ENCODE measurements at regions not wholly inside any gene's neighbourhood (a gene's known extent, or its start where the extent isn't known, plus 50 kb on each side); places are given as distances from the start of the nearest gene placed in this dataset.

DNA sequence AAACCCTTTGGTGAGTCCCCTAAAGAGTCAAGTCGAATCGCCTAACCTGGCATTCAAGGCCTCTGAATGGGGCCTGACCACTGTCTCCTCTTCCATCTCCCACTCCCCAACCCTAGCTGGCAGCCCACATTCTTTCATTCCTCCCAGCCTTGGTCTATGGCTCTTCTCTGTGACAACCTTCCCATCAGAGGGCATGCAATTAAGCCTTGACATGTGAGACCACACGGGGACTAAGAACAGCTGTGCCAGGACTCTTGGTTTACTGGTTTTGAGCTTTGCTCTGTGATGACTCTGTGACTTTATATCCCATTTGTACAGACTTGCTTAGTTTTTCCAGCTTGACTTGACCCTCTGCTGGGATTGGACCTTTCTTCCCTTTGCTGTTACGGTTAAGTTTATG lies 116.6 kb downstream of the BUB3 start:
- FAIRE-seq, result no peak
- Histone ChIP-seq H3K27me3 (ENCODE audit: control insufficient read depth in 2 of 2, insufficient read depth in 2 of 2, low read length in 2 of 2) (peaks cover 7 to 17% of the 10 kb centered on the region in 2 experiments; a peak in 3 of 5 replicates), H2AFZ (ENCODE audit: low read depth, low read length) (no peak overlapping the region), H3K4me2 (ENCODE audit: insufficient read depth, low read length) (no peak overlapping the region), H3K4me1 (replicated peaks in 1 of 2; ENCODE audit: control insufficient read depth in 2 of 2, insufficient read depth in 2 of 2, low read length in 2 of 2) (no peaks in the 10 kb centered on the region), H3K9me1 (ENCODE audit: control insufficient read depth, insufficient read depth, low read length) (no peaks in the 10 kb centered on the region), H3K4me3 (no peak overlapping the region), H4K20me1 (replicated peaks; ENCODE audit: control insufficient read depth, insufficient read depth, low read length) (no peaks in the 10 kb centered on the region), H3K9ac (ENCODE audit: insufficient read depth in 1 of 2, low read depth in 2 of 2, low read length in 2 of 2) (no peak overlapping the region), H3K27ac (ENCODE audit: extremely low read depth, low read depth, low read length) (no peak overlapping the region), H3K79me2 (ENCODE audit: control insufficient read depth, insufficient read depth, low read length) (no peaks in the 10 kb centered on the region), H3K36me3 (ENCODE audit: control insufficient read depth, insufficient read depth, low read length) (no peaks in the 10 kb centered on the region), H3K9me3 (replicated peaks; ENCODE audit: control insufficient read depth, insufficient read depth, low read depth, low read length) (no peaks in the 10 kb centered on the region)
- no peak for DNase-seq (ENCODE audit: extremely low read depth in 1 of 4, low spot score in 3 of 4)
- BruUV-seq (replicated peaks), result no TSS peak
- no peak for ATAC-seq
- WGBS (ENCODE audit: insufficient coverage, low coverage, missing lambda C conversion rate), result 0% methylated on average over 4 of the region's 4 CpGs
- in situ Hi-C loops (cut with MboI) (no loop called here), intact Hi-C loops (cut with micrococcal nuclease) (loop anchor here (5.0 to 10.0 kb wide), 2 partner anchors 139 to 226 kb away; no protein-coding TSS in a partner anchor)
- ChIA-PET POLR2A (interaction anchor here (0.7 kb wide), 1 partner anchor 116 kb away, joined by 3 read pairs; no protein-coding TSS in a partner anchor), CTCF (ENCODE audit: low intra/inter-chr PET ratio) (no interaction called here)
- TF ChIP-seq ZNF780A (CRISPR knock-in tag; IDR thresholded peaks at IDR 0.05) (no peak), CBX5 (IDR thresholded peaks at IDR 0.05; ENCODE audit: borderline replicate concordance, low read depth) (no peak), TEAD1 (CRISPR knock-in tag; IDR thresholded peaks at IDR 0.05) (no peak), MTA2 (IDR thresholded peaks at IDR 0.05; ENCODE audit: low read depth) (no peak), CREBBP (IDR thresholded peaks at IDR 0.05; ENCODE audit: low read depth, low read length) (no peak), KLF13 (tag; IDR thresholded peaks at IDR 0.05; ENCODE audit: borderline replicate concordance, low read depth) (no peak), MTA3 (IDR thresholded peaks at IDR 0.05; ENCODE audit: borderline replicate concordance) (no peak), HDAC6 (IDR thresholded peaks at IDR 0.05; ENCODE audit: low read depth, low read length) (no peak), ZNF384 (IDR thresholded peaks at IDR 0.05; ENCODE audit: low read depth, low read length) (no peak), FOXK1 (CRISPR knock-in tag; IDR thresholded peaks at IDR 0.05; ENCODE audit: borderline replicate concordance) (no peak), WHSC1 (IDR thresholded peaks at IDR 0.05; ENCODE audit: low read length) (no peak), U2AF2 (optimal IDR thresholded peaks at IDR 0.05; ENCODE audit: low read depth, low read length) (no peak)
- TF ChIP-seq, protein P1, sequence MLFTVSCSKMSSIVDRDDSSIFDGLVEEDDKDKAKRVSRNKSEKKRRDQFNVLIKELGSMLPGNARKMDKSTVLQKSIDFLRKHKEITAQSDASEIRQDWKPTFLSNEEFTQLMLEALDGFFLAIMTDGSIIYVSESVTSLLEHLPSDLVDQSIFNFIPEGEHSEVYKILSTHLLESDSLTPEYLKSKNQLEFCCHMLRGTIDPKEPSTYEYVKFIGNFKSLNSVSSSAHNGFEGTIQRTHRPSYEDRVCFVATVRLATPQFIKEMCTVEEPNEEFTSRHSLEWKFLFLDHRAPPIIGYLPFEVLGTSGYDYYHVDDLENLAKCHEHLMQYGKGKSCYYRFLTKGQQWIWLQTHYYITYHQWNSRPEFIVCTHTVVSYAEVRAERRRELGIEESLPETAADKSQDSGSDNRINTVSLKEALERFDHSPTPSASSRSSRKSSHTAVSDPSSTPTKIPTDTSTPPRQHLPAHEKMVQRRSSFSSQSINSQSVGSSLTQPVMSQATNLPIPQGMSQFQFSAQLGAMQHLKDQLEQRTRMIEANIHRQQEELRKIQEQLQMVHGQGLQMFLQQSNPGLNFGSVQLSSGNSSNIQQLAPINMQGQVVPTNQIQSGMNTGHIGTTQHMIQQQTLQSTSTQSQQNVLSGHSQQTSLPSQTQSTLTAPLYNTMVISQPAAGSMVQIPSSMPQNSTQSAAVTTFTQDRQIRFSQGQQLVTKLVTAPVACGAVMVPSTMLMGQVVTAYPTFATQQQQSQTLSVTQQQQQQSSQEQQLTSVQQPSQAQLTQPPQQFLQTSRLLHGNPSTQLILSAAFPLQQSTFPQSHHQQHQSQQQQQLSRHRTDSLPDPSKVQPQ (CRISPR knock-in tag; IDR thresholded peaks at IDR 0.05; ENCODE audit: borderline replicate concordance), result no peak
- TF ChIP-seq, protein P2, sequence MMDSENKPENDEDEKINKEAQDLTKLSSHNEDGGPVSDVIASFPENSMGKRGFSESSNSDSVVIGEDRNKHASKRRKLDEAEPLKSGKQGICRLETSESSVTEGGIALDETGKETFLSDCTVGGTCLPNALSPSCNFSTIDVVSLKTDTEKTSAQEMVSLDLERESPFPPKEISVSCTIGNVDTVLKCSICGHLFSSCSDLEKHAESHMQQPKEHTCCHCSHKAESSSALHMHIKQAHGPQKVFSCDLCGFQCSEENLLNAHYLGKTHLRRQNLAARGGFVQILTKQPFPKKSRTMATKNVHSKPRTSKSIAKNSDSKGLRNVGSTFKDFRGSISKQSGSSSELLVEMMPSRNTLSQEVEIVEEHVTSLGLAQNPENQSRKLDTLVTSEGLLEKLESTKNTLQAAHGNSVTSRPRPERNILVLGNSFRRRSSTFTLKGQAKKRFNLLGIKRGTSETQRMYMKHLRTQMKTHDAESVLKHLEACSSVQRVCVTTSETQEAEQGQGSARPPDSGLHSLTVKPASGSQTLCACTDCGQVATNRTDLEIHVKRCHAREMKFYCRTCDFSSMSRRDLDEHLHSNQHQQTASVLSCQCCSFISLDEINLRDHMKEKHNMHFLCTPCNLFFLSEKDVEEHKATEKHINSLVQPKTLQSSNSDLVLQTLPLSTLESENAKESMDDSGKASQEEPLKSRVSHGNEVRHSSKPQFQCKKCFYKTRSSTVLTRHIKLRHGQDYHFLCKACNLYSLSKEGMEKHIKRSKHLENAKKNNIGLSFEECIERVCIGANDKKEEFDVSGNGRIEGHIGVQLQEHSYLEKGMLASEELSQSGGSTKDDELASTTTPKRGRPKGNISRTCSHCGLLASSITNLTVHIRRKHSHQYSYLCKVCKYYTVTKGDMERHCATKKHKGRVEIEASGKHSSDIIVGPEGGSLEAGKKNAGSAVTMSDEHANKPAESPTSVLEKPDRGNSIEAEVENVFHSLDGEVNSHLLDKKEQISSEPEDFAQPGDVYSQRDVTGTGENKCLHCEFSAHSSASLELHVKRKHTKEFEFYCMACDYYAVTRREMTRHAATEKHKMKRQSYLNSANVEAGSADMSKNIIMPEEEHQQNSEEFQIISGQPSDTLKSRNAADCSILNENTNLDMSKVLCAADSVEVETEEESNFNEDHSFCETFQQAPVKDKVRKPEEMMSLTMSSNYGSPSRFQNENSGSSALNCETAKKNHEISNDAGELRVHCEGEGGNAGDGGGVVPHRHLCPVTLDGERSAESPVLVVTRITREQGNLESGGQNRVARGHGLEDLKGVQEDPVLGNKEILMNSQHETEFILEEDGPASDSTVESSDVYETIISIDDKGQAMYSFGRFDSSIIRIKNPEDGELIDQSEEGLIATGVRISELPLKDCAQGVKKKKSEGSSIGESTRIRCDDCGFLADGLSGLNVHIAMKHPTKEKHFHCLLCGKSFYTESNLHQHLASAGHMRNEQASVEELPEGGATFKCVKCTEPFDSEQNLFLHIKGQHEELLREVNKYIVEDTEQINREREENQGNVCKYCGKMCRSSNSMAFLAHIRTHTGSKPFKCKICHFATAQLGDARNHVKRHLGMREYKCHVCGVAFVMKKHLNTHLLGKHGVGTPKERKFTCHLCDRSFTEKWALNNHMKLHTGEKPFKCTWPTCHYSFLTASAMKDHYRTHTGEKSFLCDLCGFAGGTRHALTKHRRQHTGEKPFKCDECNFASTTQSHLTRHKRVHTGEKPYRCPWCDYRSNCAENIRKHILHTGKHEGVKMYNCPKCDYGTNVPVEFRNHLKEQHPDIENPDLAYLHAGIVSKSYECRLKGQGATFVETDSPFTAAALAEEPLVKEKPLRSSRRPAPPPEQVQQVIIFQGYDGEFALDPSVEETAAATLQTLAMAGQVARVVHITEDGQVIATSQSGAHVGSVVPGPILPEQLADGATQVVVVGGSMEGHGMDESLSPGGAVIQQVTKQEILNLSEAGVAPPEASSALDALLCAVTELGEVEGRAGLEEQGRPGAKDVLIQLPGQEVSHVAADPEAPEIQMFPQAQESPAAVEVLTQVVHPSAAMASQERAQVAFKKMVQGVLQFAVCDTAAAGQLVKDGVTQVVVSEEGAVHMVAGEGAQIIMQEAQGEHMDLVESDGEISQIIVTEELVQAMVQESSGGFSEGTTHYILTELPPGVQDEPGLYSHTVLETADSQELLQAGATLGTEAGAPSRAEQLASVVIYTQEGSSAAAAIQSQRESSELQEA (IDR thresholded peaks at IDR 0.05; ENCODE audit: low read depth), result no peak
